ENCODE measurements at regions not wholly inside any gene's neighbourhood (a gene's known extent, or its start where the extent isn't known, plus 50 kb on each side); places are given as distances from the start of the nearest gene placed in this dataset.
"Not testable (repeated sequence)": the region's sequence is repeated elsewhere in the genome, so short reads cannot be mapped to it uniquely, and the experiment has no call there.

DNA sequence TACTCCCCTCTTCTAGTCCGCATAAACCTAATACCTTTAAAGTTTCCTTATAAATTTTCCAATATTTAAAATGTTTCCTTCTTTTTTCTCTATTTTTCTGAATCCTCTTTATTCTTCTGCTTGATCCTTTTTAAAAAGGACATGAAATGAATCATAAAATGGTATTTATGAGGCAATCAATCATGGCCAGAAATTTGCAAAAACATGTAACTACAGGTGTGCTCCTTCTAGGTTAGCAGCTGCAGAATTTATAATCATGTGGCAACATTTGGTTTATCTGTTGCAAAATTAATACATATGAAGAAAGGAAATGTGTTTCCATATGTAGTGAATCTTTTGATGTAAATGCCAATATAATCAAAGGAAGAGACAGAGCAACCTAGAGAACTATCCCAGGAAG lies 1008.5 kb downstream of the ANKRD7 start:
- no peak overlapping the region for H3K4me3 ChIP-seq (ENCODE audit: low read depth, low read length)
- no peak for DNase-seq (ENCODE audit: low read depth)
- TF ChIP-seq, protein P1, sequence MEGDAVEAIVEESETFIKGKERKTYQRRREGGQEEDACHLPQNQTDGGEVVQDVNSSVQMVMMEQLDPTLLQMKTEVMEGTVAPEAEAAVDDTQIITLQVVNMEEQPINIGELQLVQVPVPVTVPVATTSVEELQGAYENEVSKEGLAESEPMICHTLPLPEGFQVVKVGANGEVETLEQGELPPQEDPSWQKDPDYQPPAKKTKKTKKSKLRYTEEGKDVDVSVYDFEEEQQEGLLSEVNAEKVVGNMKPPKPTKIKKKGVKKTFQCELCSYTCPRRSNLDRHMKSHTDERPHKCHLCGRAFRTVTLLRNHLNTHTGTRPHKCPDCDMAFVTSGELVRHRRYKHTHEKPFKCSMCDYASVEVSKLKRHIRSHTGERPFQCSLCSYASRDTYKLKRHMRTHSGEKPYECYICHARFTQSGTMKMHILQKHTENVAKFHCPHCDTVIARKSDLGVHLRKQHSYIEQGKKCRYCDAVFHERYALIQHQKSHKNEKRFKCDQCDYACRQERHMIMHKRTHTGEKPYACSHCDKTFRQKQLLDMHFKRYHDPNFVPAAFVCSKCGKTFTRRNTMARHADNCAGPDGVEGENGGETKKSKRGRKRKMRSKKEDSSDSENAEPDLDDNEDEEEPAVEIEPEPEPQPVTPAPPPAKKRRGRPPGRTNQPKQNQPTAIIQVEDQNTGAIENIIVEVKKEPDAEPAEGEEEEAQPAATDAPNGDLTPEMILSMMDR (IDR thresholded peaks at IDR 0.05; ENCODE audit: control insufficient read depth, extremely low read depth, insufficient read depth): no peak

DNA sequence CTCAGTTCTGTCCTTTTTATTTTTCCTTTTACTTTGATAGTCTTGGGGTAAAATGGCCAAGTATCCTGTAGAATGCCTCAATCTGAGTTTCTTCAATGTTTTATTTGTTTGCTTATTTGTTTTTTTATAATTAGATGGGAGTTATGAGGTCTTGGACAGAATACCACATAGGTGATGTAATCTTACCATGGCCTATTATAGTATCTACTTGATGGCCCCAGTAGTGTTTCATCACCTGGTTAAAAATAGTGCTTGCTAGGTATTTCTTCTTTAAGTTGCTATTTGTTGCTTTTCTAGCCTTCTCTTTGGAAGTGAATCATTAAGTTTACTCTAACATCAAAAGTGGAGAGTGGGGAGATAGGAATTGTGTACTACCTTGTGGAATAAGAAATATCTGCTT lies 1020.0 kb upstream of the KCND2 start:
- TF ChIP-seq, protein P1 (IDR thresholded peaks at IDR 0.05; ENCODE audit: control insufficient read depth, extremely low read depth, insufficient read depth): no peak
- no peak overlapping the region for H3K4me3 ChIP-seq (ENCODE audit: low read depth, low read length)
- DNase-seq (ENCODE audit: low read depth): no peak

DNA sequence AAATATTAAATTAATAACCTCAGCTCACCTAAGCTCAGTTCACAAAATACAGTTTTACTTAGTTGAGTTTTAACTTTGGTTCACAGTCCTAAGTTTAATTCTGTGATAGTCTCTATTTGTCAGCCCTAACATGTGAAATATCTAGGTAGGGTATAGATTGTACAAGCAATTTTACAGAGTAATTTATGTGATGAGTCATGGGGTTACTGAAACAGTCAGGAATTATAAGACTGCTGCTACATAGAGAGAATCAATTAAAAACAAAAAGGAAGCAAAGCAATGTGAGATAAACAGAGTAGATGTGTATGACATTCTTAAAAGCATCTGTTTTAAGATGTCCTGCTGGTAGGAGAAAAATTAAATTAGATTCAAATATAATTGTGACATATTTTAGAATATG lies 1018.2 kb upstream of the KCND2 start:
- TF ChIP-seq, protein P1 (IDR thresholded peaks at IDR 0.05; ENCODE audit: control insufficient read depth, extremely low read depth, insufficient read depth): no peak
- no peak for DNase-seq (ENCODE audit: low read depth)

DNA sequence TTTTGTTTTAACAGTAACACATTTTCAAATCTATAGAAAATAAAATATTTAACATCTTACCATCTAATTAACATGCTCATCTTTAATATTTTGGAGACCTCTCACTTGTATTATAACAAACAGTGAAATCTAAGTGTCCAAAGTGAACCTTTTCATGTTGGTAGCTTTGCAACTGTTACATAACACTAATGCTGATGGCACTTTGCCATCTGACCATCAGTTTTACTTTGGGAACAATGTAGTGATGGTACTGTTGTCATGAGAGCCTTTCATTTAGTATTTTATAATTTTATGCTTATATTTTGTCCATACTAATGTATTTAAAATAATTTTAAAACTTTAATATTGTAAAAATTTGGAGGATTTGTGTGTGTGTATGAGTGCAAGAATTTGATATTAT lies 1017.0 kb upstream of the KCND2 start:
- TF ChIP-seq, protein P1 (IDR thresholded peaks at IDR 0.05; ENCODE audit: control insufficient read depth, extremely low read depth, insufficient read depth): no peak
- DNase-seq (ENCODE audit: low read depth): no peak
- H3K4me3 ChIP-seq (ENCODE audit: low read depth, low read length): no peak overlapping the region

More for the DNA sequence above, 1018.2 kb upstream of the KCND2 start:
- H3K4me3 ChIP-seq (ENCODE audit: low read depth, low read length): no peak overlapping the region

DNA sequence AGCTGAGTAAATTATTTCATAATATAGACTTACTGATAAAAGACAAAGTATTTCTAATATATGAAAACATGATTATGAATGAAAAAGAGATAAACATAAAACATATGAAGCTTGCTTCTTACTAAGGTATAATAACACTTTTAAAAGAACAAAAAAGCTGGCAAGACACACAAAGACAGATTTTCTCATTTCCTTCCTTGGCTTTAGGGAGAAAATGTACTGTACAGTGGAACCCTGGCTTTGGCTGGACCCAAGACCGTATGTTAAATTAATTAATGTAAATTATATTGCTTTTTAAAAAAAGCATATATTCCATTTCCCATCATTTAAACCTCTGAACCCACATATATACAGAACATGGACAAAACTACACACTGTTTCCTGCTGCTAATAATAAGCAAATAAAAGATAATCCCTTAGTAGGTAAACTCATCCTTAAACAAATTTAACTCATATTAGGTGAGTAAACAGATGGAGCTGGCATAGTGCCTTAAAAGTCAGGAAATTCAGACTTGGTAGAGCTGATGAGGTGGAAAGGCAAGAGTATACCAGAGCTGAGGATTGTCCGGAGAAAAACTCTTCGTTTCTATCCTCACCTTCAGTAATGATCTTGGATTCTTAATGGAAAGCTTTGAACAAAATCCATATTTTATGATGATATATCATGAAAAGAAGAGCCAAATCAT lies 1016.4 kb upstream of the KCND2 start:
- no peak overlapping the region for H3K4me3 ChIP-seq (ENCODE audit: low read depth, low read length)
- DNase-seq (ENCODE audit: low read depth): peak; percentile 80
- TF ChIP-seq, protein P1 (IDR thresholded peaks at IDR 0.05; ENCODE audit: control insufficient read depth, extremely low read depth, insufficient read depth): no peak

DNA sequence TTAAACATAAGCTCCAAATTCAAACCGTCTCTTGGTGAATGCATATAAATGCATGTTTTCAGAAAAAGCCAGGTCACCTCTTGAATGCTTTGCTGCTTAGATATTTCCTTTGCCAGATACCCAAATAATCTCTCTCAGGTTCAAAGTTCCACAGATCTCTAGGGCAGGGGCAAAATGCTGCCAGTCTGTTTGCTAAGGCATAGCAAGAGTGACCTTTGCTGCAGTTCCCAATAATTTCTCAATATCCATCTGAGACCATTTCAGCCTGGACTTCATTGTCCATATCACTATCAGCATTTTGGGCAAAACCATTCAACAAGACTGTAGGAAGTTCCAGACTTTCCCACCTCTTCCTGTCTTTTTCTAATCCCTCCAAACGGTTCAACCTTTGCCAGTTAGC lies 1006.2 kb upstream of the KCND2 start:
- not testable (repeated sequence) for DNase-seq (ENCODE audit: low read depth); H3K4me3 ChIP-seq (ENCODE audit: low read depth, low read length)

DNA sequence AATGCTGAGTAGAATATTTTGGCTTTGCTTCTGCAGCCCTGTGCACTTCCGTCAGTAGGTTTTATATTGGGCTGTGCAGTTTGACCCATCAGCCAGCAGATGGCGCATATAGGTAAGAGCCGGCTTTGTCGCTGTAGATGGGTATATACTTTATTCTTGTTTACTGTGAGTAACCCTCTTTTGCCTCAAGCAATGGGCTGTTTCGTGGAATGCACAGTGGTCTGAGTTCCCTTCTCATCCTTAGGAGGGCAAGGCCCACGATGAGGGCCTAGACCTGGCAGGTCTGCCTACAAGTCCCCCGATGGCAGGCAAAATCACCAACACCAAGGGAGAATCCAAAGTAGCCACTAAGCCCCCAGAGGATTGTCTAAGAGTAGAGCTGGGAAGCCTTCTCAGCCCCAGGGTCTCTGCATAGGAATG lies 1002.9 kb upstream of the KCND2 start:
- H3K4me3 ChIP-seq (ENCODE audit: low read depth, low read length): no peak overlapping the region
- DNase-seq (ENCODE audit: low read depth): peak; percentile 30
- TF ChIP-seq, protein P1 (IDR thresholded peaks at IDR 0.05; ENCODE audit: control insufficient read depth, extremely low read depth, insufficient read depth): peak; percentile 92

All from LNCaP clone FGC (cell line).